ENCODE measurements at regions not wholly inside any gene's neighbourhood (a gene's known extent, or its start where the extent isn't known, plus 50 kb on each side); places are given as distances from the start of the nearest gene placed in this dataset.

GRCh38 chr22:22423681-22424080 lies 84.9 kb downstream of the ZNF280B start:
- TF ChIP-seq MAX (IDR thresholded peaks at IDR 0.05), result no peak
- no peak for TF ChIP-seq CTCF (IDR thresholded peaks at IDR 0.05; ENCODE audit: low read depth, low read length, missing input control)
- TF ChIP-seq ZBTB33 (IDR thresholded peaks at IDR 0.05), result no peak
- TF ChIP-seq EGR1 (IDR thresholded peaks at IDR 0.05; ENCODE audit: low read depth in 2 of 2), result no peak
- TF ChIP-seq REST (IDR thresholded peaks at IDR 0.05), result no peak
- TF ChIP-seq TAF1 (conservative IDR thresholded peaks at IDR 0.05), result no peak
- no peak for TF ChIP-seq SP1 (IDR thresholded peaks at IDR 0.05)
